Lower leg skin (tissue), 4 donors: ENCODE measurements at regions not wholly inside any gene's neighbourhood (a gene's known extent, or its start where the extent isn't known, plus 50 kb on each side); places are given as distances from the start of the nearest gene placed in this dataset.

Experiments used
- DNase-seq, 2 donors: peaks; one replicate each; pipeline ENCODE4 v3.0.0-alpha.2; 2019; ENCODE audit warnings: low spot score in 2 of 2
- H3K4me3 ChIP-seq: fragments of 200-600 bp; sonication (generic); 2 replicates; pipeline ENCODE4 v1.5.1; 2017; ENCODE audit warnings: mild to moderate bottlenecking, low read depth; ENCODE audit not compliant: poor library complexity, severe bottlenecking
- CTCF ChIP-seq, 3 donors: fragments of 450-650 bp; IDR thresholded peaks; one replicate each; pipeline ENCODE4 v1.5.1; 2016; ENCODE audit warnings: antibody characterized with exemption in 3 of 3, mild to moderate bottlenecking in 3 of 3, moderate library complexity in 2 of 3
- POLR2A ChIP-seq, 2 donors: fragments of 450-650 bp; IDR thresholded peaks; one replicate each; pipeline ENCODE4 v1.6.1; 2016 to 2017; ENCODE audit warnings: antibody characterized with exemption in 2 of 2, mild to moderate bottlenecking in 1 of 2, moderate library complexity in 1 of 2
- WGBS, 2 donors: methylation state at CpG; one replicate each; pipeline ENCODE4 v1.1.5; 2018; 5-methylcytosine and 5-hydroxymethylcytosine counted together
- intact Hi-C: fragments of 100-400 bp; cut with DNase I; formaldehyde crosslinking; loops from one replicate; pipeline ENCODE4 v1.15.0; 2023; ENCODE audit warnings: low total_unique reads

- 77 to 88% methylated on average over 6 of the region's 6 CpGs for WGBS, 2 donors
- intact Hi-C loops, result no loop called here
- TF ChIP-seq POLR2A (IDR thresholded peaks at IDR 0.05) (no peak), CTCF (IDR thresholded peaks at IDR 0.05) (no peak)
- no peak overlapping the region for H3K4me3 ChIP-seq
- DNase-seq, result no peak
Observed at GRCh38 chr2:230640540-230641011, 72.1 kb upstream of the CAB39 start.

GRCh38 chr2:230642966-230643365 lies 69.7 kb upstream of the CAB39 start:
- TF ChIP-seq POLR2A (IDR thresholded peaks at IDR 0.05) (no peak), CTCF (IDR thresholded peaks at IDR 0.05) (no peak)
- H3K4me3 ChIP-seq, result no peak overlapping the region
- peak in 1 of 2 donors; percentile 73 for DNase-seq
- WGBS, 2 donors, result 79 to 88% methylated on average over 4 of the region's 4 CpGs
- intact Hi-C loops, result no loop called here

GRCh38 chr2:230643576-230644291 lies 68.9 kb upstream of the CAB39 start:
- TF ChIP-seq CTCF (IDR thresholded peaks at IDR 0.05), result no peak
- no peak for TF ChIP-seq POLR2A (IDR thresholded peaks at IDR 0.05)
- peak; percentile 47 to 87 for DNase-seq
- intact Hi-C loops, result no loop called here
- H3K4me3 ChIP-seq, result no peak overlapping the region
- 64 to 69% methylated on average over 9 of the region's 9 CpGs for WGBS, 2 donors

- H3K4me3 ChIP-seq, result no peak overlapping the region
- intact Hi-C loops, result no loop called here
- peak in 1 of 2 donors; percentile 32 for DNase-seq
- TF ChIP-seq CTCF (IDR thresholded peaks at IDR 0.05) (no peak), POLR2A (IDR thresholded peaks at IDR 0.05) (no peak)
- 84 to 86% methylated on average over 6 of the region's 6 CpGs for WGBS, 2 donors
Observed at GRCh38 chr2:230644356-230644935, 68.2 kb upstream of the CAB39 start.

- H3K4me3 ChIP-seq, result no peak overlapping the region
- WGBS, 2 donors, result 66 to 75% methylated on average over 8 of the region's 8 CpGs
- TF ChIP-seq CTCF (IDR thresholded peaks at IDR 0.05), result no peak
- no peak for TF ChIP-seq POLR2A (IDR thresholded peaks at IDR 0.05)
- intact Hi-C loops, result no loop called here
- DNase-seq, result no peak
Observed at GRCh38 chr2:230648356-230648755, 64.3 kb upstream of the CAB39 start.
